GM12891 (cell line): ENCODE measurements at regions not wholly inside any gene's neighbourhood (a gene's known extent, or its start where the extent isn't known, plus 50 kb on each side); places are given as distances from the start of the nearest gene placed in this dataset.

Experiments
- POLR2A ChIP-seq: IDR thresholded peaks from 2 replicates; pipeline ENCODE4 v1.6.1; 2011; ENCODE audit warnings: low read depth, low read length, control low read depth
- POLR2AphosphoS5 ChIP-seq: IDR thresholded peaks from 2 replicates; pipeline ENCODE4 v1.6.1; 2011; ENCODE audit warnings: low read depth, low read length, control low read depth
- POU2F2 ChIP-seq: IDR thresholded peaks from 2 replicates; pipeline ENCODE4 v1.6.1; 2011; ENCODE audit warnings: low read depth, mild to moderate bottlenecking, control low read depth, low read length, moderate library complexity
- SPI1 ChIP-seq: IDR thresholded peaks from 2 replicates; pipeline ENCODE4 v1.6.1; 2011; ENCODE audit warnings: low read depth, low read length, control low read depth
- TAF1 ChIP-seq: IDR thresholded peaks from 2 replicates; pipeline ENCODE4 v1.6.1; 2011; ENCODE audit warnings: low read depth, low read length, control low read depth

GRCh38 chr12:24705216-24705615 is 243.7 kb downstream of the BCAT1 start:
- TF ChIP-seq POLR2A (no peak), SPI1 (peak; percentile 12; the same call in 1 of the 2 replicates), POLR2AphosphoS5 (no peak), POU2F2 (no peak), TAF1 (no peak)
